HG03378 (cell line): ENCODE measurements at regions not wholly inside any gene's neighbourhood (a gene's known extent, or its start where the extent isn't known, plus 50 kb on each side); places are given as distances from the start of the nearest gene placed in this dataset.

ENCODE experiments used
- ATAC-seq: cut with Tn5 transposase; IDR thresholded peaks from one replicate; pipeline ENCODE4 v1.9.1; 2021; ENCODE audit warnings: mild to moderate bottlenecking, moderate library complexity; ENCODE audit not compliant: unreplicated experiment

DNA sequence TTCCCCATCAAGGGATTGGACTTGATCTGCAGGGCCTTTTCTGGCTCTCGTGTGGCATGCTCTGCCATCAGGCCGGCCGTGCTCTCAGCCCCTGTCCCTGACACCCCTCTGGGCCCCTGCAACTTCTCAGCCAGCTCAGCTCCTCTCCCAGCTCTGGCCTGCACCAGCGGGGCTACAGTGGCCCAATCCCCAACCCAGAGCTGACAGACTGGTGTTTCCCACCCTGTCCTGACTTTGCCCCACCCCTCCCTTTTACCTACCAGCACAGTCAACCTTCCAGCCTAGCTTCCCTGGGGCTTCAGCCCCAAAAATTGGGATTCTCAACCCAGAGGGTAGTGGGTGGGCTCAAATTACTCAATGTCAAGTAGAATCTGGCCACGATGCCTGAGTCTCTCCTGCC, 149.3 kb downstream of the SYF2 start:
- ATAC-seq: no peak

DNA sequence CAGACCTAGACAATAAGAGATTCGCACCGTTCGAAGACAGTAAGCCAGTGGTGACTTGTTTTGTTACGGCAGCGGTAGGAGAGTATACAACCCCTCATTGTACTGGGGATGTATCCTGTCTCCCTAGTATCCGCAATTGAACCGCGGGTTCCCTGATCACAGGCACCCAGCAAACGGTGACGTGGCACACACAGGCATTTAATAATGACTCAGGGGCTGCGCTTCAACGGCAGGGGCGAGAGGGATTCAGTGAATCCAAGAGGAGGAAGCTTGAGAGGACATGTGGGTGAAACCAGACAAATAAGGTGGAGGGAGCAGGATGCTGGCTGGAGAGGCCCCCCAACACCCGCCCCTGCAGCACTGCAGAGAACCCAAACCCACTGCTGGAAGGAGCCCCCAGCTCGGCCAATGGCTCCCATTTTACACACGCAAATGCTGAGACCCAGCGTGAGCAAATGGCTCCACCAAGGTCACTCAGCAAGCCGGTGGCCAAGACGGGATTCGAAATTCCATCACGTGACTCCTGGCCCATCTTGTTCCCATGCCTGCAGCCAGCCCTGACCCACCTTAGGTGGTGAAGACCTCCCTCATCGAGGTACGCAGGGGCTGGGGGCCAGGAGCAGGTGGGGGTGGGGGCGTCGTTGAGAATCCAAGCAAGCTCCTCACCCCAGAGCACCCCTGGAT, 149.9 kb downstream of the SYF2 start:
- no peak for ATAC-seq

DNA sequence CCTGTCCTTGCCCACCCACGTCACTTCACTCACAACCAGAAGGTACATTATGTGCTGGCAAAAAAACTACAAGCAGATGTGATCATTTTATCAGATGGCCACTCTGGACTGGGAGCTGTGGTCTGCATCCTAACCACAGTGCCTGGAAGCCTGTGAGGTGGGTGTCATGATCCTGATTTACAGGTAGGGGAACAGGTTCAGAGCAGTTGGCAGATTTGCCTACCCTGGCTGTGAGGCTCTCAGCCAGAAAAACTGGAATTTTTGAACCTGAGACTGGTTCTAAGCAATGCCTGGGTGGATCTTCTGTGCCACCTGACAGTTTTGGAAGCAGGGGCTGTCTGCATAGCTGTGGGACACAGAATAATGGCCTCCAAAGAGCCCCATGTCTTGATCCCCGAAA, 150.8 kb downstream of the SYF2 start:
- no peak for ATAC-seq

DNA sequence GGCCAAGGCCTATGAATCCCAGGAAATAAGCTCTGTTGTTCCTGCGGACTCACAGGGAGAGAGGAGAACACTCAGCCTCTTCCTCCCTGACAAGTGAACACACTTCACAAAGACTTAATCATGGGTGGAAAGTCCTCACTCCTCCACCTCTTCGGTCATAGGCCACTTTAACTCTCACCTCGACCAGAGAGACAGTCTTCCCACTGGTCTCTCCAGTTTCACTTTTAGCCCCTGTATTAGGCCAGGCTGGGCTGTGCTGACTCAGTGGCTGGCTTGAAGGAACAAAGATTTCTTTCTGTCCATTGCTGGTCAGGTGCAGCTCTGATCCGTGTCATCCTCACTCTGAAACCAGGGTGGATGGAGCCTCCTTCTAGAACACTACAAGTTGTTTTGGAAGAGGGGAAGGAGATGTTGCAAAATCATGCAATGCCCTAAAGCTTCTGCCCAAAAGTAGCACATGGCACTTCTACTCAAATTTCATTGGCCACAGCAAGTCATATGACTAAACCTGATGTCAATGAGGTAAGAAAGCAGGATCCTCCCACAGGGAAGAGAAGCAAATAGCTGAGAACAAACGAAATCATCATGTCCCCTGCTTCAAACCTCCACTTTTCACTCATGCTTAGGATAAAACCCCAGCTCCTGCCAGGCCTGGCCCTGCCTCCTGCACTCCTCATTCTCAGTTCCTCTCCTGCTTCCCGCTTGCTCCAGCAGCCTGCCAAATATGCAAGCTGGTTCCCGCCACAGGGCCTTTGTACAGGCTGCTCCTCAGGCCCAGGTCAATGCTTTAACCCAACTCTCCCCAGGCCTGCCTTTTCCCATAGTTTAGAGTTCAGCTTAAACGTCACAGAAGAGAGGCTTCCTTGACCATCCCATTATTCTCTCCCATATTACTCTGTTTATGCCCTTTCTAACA, 150.5 kb upstream of the RUNX3 start:
- no peak for ATAC-seq

DNA sequence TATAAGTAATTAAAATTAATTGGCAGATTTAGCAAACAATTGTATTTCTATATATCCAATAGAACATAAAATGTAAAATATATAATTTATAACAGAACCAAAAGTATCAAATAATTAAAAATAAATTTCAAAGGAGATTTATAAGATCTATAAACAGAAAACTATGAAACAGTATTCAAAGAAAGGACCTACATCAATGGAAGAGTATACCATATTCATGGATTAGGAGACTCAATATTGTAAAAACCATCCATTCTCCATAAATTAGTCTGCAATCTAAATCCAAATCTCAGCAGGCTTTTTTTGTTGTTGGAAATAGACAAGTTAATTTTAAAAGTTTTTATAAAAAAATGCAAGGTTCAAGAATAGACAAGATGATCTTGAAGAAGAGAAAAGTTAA, 149.0 kb upstream of the RUNX3 start:
- no peak for ATAC-seq

DNA sequence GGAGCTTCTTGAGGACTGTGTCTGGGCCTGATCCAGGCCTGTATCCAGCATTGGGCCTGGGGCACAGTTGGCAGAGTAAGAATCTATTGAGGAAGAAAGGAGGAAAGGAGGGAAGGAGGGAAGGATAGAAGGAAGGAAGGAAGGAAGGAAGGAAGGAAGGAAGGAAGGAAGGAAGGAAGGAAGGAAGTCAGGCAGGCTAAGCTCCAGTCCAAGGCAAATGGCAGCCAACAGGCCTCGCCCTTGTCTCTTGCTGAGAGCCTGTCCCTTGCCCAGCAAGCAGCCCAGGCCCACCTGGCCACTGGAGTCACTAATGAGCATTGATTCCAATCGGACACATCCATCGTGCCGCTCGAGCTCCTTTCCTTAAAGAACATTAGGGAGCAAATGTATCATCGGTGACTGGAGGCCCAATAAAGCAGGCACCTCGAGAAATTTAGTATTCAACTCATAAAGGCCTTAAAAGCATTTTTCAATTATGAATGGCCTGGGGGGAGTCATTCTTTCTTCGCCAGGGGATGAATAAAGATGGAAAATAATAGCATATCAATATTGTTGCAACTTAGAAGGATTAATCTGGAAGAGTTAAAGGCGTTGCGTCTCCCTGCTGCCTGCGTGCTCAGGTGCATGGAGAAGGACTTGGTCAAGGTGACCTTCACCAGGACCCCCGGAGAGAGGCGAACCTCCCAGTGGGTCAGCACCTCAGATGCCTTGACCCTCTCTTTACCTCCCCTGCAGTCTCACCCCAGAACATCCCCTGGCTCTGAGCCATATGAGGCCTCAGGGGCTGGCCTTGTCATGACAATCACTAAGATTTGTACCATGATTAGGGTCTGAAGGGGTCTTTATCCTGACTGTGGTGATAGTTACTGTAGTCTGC, 144.5 kb upstream of the RUNX3 start:
- no peak for ATAC-seq

DNA sequence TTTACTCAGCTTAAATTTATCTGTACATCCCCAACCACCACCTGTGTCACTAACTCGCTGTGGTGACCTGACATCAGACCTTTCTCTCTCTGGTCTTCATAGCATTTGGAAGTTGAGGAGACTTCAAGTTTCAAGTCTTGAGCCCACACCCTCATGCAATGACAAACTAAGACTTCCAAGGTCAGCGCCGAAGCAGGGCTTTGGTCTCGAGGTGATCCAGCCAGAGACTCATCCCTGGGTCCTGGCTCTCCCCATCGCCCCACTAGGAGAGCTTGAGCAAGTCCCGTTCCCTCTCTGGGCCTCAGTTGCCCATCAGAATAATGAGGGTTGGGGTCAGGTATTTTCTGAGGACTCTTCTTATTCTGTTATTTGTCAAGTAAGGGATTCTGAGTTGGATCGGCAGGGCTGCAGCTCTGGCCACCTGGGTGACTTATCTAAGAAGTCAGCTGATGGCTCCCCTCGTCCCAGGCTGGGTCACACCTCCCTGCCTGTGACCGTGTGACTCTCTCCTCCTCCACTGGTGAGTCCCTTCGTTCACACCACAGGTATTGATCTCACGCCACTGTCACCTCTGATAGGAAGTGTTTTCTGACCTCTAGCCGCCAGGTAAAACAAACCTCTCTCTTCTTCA, 143.7 kb upstream of the RUNX3 start:
- no peak for ATAC-seq

DNA sequence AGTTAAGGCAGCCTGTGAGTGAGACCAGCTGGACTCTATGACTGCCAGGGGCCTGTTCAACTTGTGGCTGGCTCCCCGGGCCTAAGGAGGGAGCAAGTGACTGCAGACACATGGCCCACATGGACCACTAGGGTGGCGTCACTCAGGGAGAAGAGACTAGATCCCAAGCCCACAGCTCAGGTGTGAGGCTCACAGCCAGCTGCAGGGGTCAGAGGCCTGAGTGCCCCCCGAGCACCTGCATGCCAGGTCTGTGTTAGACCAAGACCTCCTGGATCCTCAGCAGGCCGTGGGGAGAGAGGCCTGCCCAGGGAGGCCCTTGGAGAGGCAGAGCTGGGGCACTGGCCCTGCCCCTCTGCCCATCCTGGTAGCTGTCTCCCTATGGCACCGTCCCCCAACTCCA, 142.4 kb upstream of the RUNX3 start:
- ATAC-seq: no peak

DNA sequence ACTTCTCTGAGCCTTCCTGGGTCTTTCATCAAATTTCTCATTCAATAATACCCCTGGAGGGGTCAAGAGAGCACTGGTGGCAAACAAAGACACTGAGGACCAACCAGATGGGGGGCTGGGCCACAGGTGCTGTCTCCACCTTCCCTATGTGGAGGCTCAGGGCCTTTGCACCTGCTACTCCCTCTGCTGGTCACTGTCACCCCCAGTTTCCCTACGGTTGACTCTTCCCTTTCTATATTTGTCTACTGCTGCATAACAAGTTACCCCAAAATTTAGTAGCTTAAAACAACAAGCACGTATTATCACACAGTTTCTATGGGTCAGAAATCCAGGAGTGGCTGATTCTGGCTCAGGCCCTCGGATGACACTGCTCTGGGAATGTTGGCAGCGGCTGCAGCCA, 138.8 kb upstream of the RUNX3 start:
- no peak for ATAC-seq

DNA sequence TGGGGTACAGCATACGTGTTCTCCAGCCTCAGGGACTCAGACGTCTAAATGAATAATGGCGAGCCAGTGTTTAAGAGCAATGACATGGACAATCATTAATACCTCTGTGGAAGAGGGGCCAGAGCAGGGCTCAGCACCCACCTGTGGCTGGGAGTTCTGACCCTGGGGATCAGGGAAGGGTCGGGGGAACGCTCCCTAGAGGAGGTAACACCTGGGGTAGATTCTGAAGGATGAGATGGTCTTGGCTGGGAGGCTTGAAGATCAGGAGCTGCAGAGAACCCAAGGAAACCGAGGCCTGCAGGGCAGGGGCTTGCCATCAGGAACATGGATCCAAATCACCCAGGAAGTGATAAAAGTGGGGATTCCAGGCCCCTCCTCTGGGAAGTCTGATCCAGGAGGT, 138.2 kb upstream of the RUNX3 start:
- no peak for ATAC-seq

DNA sequence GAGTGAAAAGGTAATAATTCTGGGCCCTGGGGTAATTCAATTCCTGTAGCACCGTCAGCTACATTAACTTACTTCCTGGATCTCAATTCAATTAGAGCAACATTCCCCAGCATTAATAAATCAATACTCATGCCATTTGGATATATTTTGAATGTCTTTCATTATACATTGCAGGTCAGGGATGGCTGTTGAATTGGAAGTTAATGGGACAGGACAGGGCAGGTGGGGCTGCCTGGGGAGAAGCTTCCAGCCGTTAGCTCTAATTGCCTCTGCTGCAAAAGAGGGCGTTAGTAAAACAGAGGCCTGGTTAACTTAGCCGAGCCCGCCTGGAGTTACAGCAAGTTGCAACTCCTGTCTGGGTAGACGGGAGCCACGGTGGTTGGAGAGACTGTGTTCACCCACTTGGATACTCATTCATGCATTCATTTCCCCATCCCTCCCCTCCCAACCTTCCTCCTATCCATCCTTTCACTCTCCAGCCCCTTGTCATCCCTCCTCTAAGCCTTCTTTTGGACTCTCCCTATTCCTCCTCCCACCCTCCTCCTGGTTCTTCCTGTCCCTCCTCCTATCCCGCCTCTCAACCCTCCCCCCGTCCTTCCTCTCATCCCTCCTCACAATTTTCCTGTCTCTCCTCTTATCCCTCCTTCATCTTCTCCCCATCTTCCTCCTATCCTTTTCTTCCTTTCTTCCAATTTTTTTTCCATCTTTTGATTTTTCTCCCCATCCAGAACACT, 137.6 kb upstream of the RUNX3 start:
- no peak for ATAC-seq

DNA sequence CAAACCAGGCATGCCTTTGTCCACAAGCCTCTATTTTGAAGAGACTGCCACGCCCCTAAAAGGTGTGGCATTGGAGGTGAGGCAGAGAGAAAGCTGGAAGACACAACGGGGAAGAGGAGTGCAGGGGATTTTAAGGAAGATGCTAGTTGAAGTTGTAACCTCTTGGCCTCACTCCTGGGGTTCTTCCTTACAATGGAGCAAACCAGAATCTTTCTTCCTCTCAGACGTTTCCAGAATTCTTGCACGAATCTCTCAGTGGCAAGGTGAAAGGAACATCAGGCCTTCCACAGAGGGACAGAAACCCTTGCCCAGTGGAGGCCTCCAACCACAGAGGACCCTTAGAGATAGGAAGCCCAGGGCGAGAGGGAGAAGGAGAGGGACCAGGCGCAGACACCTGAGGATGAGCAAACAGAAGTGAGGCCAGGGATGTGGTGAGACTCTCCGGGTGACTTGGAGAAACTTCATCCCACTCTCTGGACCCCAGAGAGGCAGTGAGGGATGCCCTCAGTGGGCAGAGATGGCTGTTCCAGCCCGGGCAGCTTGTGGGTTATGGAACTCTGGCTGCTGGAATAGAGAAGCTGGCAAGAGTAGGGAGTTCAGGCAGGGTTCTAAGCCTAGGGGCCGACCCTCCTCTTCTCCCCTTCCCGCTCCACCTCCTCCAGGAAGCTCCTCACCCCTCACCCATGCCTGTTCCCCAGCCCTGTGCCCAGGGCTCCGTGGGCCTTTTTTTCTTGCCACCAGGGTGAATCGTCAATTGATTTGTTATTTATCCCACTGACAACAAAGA, 136.8 kb upstream of the RUNX3 start:
- ATAC-seq: no peak

DNA sequence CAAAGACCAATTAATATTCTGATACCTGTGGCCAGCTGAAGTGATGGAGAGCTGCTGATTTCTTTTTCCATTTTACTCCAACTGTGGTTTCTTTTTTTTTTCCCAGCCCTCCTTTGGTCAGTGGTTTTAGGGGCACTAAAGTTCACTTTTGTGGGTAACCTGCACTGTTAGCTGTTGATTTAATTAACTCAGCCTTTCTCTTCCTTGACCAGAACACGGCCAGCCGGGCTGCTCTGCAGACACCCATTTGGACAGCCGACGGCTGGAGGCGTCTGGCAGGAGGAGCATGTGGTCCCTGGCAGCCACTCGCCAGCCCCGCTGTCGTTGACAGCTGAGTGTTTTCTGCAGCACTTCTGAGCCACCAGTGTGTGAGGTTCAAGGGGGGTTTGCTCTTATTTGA, 136.2 kb upstream of the RUNX3 start:
- ATAC-seq: no peak

DNA sequence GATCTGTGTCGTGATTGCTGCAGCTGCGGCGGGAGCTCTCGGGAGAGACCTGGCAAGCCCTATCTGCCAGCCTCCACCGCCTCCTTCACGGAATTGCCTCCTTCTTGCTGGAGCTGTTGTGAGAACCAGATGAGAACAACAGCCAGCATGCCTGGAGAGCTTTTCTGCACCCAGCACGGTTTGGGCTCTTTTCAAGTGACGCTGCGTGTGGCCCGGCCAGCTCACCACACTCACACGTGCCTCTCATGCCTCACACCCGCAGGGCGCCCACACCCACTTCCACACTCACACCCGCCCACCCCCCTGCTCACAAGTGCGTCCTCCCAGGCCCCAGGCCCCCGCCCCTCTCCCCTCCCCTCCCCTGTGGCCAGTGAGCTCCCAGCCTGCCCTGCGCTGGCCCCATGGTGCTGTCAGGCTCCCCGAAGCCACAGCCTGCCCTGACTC, 135.7 kb upstream of the RUNX3 start:
- ATAC-seq: no peak

DNA sequence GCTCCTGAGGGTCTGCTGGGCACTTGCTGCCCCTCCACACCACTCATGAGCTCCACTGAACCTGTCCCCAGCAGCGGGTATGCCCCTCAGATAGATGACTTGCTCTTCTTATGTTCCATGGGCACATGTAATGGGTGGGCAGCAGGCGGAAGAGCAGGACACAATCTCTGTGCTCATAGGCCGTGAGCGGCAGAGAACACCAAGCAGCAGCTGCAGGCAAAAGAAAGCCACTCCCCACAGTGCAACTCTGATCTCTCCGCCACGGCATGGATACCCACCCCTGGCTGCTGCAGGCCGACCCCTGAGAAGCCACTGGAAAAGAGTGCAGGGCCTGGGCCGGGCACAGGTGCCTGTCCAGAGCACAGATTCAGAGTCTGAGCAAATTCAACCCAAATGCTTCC, 135.2 kb upstream of the RUNX3 start:
- ATAC-seq: no peak

DNA sequence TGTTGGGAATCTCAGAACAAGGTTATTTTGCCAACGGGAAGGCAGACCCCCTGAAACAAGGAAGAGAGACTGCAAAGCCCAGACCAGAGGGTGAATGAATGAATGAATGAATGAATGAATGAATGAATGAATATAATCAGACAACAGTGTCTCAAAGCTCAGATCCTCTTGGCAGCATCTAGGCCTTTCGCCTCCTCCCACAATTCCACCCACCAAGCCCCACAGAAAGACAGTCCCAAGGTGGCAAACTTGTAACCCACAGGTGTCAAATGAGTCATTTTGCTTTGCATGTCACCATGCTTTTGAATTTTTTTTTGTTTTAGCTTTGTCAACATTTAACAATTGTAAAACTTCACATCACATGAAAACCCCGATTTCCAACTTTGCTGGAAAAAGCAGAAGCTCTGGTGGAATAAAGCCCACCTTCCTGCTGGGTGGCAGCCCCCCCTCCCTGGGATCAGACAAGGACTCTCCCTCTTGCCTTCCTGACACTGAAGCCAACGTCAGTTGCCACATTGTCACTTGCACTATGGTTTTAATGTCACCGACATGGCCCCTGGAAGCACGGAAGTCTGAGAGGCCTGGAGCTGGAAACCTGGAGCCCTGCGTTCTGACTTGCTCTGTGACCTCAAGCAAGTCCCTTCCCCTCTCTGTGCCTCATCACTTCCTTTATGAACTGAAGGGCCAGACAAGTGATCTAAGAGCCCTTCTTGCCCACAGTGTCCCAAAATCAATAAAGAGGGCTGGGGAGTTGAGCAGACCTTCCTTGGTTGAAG, 134.6 kb upstream of the RUNX3 start:
- ATAC-seq: no peak

DNA sequence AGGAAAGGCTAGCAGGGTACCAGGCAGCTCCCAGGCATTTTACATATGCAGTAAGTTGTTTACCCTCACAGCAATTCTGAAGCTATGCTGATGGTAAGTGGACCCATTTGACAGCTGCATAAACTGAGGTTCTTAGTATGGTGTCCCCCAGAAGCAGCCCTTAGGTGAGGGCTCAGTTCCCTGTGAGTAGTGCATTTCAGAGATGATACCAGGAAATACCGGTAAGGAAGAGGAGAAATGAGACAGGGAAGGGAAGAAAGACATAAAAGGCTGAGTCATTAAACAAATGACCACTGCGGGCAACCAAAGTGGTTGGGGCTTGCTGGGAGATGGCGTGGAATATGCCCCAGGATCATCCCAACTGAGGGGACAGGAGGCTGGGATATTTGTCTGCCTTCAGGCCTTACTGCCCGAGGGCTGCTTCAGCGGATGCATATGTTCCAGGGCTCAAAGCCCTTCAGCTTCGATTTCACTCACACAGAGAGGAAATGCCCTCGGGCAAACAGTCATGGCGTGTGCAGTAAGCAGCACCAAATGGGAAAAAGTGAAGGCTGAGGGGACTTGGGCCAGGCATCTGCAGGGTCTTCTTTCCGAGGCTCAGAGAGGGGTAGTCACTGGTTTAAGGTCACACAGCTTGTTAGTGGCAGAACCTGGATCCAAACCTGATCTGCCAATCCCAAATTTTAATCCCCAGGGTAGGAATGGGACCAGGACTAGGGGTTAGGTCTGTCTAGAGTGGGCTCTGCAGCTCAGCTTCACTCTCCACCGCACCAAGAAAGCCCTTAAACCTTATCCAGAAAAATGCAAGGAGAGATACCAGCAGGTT, 133.7 kb upstream of the RUNX3 start:
- ATAC-seq: no peak
